HepG2 (cell line): ENCODE measurements at regions not wholly inside any gene's neighbourhood (a gene's known extent, or its start where the extent isn't known, plus 50 kb on each side); places are given as distances from the start of the nearest gene placed in this dataset.

Experiments used
- CHD2 ChIP-seq: IDR thresholded peaks from 2 replicates; pipeline ENCODE4 v1.6.1; 2011; ENCODE audit warnings: low read depth, low read length, improper control_type of control experiment
- CTCF ChIP-seq: sonication (generic); formaldehyde crosslinking; IDR thresholded peaks from 2 replicates; pipeline ENCODE4 v1.5.0; 2020; ENCODE audit warnings: mild to moderate bottlenecking, missing genetic modification reagents, moderate library complexity
- FOSL1 ChIP-seq: sonication (generic); formaldehyde crosslinking; IDR thresholded peaks from 2 replicates; pipeline ENCODE4 v1.9.0; 2021; ENCODE audit warnings: missing genetic modification reagents, borderline replicate concordance
- HDAC6 ChIP-seq: fragments of 200-600 bp; sonication (generic); IDR thresholded peaks from 2 replicates; pipeline ENCODE4 v1.7.0; 2017; ENCODE audit warnings: mild to moderate bottlenecking, antibody characterized with exemption, low read length, low read depth
- MED8 ChIP-seq: sonication (generic); formaldehyde crosslinking; IDR thresholded peaks from 2 replicates; pipeline ENCODE4 v1.8.1; 2023; ENCODE audit warnings: mild to moderate bottlenecking, missing genetic modification reagents; ENCODE audit not compliant: insufficient replicate concordance
- POLR2A ChIP-seq, 2 experiments: IDR thresholded peaks; 2 replicates each; pipeline ENCODE4 v1.6.1; 2011; ENCODE audit warnings: low read depth in 2 of 2, low read length in 2 of 2, mild to moderate bottlenecking in 1 of 2, moderate library complexity in 1 of 2; ENCODE audit not compliant: insufficient read depth in 1 of 2
- RFX1 ChIP-seq: fragments of 450-650 bp; IDR thresholded peaks from 2 replicates; pipeline ENCODE4 v1.6.1; 2017
- SMC3 ChIP-seq: IDR thresholded peaks from 2 replicates; pipeline ENCODE4 v1.6.1; 2011; ENCODE audit warnings: low read length, improper control_type of control experiment
- SPEN ChIP-seq: sonication (generic); formaldehyde crosslinking; IDR thresholded peaks from 2 replicates; pipeline ENCODE4 v1.5.1; 2020; ENCODE audit warnings: low read depth, mild to moderate bottlenecking, missing genetic modification reagents
- ZBTB7A ChIP-seq: sonication (generic); formaldehyde crosslinking; IDR thresholded peaks from 2 replicates; pipeline ENCODE4 v1.8.0; 2022; ENCODE audit warnings: mild to moderate bottlenecking, missing genetic modification reagents
- ZNF335 ChIP-seq: sonication (generic); formaldehyde crosslinking; IDR thresholded peaks from 2 replicates; pipeline ENCODE4 v1.4.0; 2020; ENCODE audit warnings: missing genetic modification reagents
- ZNF530 ChIP-seq: sonication (generic); formaldehyde crosslinking; IDR thresholded peaks from 2 replicates; pipeline ENCODE4 v1.5.0; 2020; ENCODE audit warnings: low read depth, mild to moderate bottlenecking, missing genetic modification reagents
- ZSCAN29 ChIP-seq: sonication (generic); formaldehyde crosslinking; conservative IDR thresholded peaks from 2 replicates; pipeline ENCODE4 v1.4.0; 2020; ENCODE audit warnings: mild to moderate bottlenecking, missing genetic modification reagents
- ZZZ3 ChIP-seq: sonication (generic); formaldehyde crosslinking; IDR thresholded peaks from 2 replicates; pipeline ENCODE4 v1.4.0; 2020; ENCODE audit warnings: missing genetic modification reagents, mild to moderate bottlenecking, borderline replicate concordance

- TF ChIP-seq ZNF335 (CRISPR knock-in tag) (no peak), MED8 (CRISPR knock-in tag) (no peak), RFX1 (no peak), CTCF (CRISPR knock-in tag) (no peak), ZSCAN29 (CRISPR knock-in tag) (no peak), SMC3 (no peak), SPEN (CRISPR knock-in tag) (no peak), ZBTB7A (CRISPR knock-in tag) (no peak), CHD2 (no peak), ZNF530 (no peak), FOSL1 (CRISPR knock-in tag) (no peak), POLR2A (IDR thresholded peaks at IDR 0.05; ENCODE audit: insufficient read depth in 1 of 2, low read depth in 2 of 2, low read length in 2 of 2) (no peak), ZZZ3 (CRISPR knock-in tag) (no peak), HDAC6 (no peak)
Observed at GRCh38 chr9:79053598-79053997, 518.2 kb upstream of the TLE4 start.
